DMS53 treated with DMSO at 0.1 percent for 48 hours (cell line): ENCODE measurements at regions not wholly inside any gene's neighbourhood (a gene's known extent, or its start where the extent isn't known, plus 50 kb on each side); places are given as distances from the start of the nearest gene placed in this dataset.
"Not testable (repeated sequence)": the region's sequence is repeated elsewhere in the genome, so short reads cannot be mapped to it uniquely, and the experiment has no call there.

Experiments
- DNase-seq: peaks from one replicate; lab custom pipeline; 2025; ENCODE audit not compliant: unreplicated experiment; lab: John Stamatoyannopoulos, UW

DNA sequence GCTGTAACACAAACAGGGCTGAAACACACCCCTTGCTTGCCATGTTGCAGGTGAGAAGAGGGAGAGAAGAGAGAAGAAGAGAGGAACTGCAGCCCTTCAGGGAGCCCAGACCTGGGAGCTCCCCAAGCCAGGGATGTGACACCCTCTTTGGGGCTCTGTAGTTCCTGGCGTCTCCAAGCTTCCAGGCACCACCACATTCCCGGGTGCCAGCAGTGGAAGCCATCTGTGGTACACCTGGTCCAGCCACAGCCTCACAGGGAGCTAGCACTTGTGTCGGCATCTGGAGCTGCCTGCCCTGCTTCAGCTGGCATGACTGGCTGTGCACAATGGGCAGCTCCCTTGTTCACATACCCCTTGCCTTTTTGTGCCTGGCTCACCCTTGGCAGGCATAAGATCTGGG lies 182.1 kb downstream of the DEPDC1B start:
- DNase-seq = no peak

DNA sequence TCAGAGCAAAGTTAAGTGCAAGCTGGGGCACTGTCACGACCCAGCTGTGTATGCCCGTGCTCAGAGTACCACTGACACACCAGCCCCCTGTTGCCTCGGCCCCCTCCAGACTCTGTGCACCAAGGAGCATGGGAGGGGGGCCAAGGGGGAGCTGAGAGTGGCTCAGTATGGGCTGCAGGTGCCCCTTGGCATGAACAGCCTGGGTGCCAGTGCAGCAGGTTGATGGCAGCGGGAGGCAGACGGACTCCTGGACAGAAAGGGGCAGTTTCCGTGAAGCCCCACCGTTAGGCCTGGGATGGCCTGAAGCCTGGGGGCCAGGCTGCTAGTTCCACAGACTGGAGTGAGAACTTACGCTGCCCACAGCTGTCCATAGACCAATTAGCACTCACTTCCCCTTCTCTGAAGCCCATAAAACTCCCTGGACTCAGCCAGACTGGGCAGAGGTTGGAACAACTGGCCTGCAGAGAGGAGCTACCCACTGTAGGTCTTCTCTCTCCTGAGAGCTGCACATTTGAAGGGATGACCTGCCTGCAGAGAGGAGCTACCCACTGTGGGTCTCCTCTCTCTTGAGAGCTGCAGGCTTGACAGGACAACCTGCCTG lies 182.8 kb downstream of the DEPDC1B start:
- DNase-seq = no peak

GRCh38 chr5:60516688-60517087 lies 183.3 kb downstream of the DEPDC1B start:
- DNase-seq = no peak

DNA sequence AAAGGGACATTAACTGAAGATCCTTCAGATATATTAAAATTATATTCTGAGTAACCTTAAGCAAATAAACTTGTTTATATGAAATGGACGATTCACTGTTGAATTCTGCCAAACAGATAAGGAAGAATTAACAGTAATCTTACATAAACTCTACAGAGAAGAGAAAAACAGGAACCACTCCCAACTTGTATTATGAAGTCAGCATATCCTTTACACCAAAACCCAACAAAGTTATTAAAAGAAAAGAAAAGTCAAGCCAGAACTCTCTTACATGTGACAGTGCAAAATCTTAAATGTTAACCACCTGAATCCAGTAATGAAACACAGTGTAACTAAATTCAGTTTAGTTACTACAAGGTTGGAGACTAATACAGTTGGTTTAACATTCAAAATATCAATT lies 185.8 kb downstream of the DEPDC1B start:
- no peak for DNase-seq

DNA sequence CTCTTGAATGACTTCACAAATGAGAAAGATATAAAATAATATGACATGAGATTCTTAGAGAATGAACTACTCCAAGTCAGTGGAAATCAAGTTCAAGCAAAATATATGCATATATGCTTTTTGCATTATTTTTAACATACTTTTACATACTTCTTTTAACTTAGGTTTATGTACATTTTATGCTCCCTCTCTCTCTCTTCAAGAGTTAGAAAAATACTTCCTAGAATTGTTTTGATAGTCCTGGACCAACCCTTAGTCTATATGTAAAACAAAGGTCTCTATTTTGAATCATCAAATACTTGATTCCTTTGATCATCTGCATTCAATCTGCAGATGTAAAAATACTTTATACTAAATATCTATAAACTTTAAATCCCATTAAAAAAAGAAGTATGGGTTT lies 187.8 kb downstream of the DEPDC1B start:
- DNase-seq = no peak

DNA sequence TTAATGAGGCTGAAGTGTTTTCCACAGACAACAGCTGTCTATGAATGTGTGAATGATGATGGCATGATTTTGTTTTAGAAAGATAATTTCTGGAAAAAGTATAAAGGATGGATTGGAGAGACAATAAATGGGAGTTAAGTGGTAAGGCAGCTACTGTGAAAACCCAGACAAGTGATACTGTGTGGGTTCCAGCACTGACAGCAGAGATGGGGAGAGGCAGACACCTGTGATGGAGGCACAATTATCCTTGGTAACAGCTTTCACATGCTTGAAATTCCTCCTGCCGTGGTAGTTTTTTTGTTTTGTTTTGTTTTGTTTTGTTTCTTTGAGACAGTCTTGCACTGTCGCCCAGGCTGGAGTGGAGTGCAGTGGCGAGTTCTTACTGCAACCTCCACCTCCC lies 189.3 kb downstream of the DEPDC1B start:
- no peak for DNase-seq

GRCh38 chr5:60510049-60510448 lies 189.9 kb downstream of the DEPDC1B start:
- DNase-seq = no peak

DNA sequence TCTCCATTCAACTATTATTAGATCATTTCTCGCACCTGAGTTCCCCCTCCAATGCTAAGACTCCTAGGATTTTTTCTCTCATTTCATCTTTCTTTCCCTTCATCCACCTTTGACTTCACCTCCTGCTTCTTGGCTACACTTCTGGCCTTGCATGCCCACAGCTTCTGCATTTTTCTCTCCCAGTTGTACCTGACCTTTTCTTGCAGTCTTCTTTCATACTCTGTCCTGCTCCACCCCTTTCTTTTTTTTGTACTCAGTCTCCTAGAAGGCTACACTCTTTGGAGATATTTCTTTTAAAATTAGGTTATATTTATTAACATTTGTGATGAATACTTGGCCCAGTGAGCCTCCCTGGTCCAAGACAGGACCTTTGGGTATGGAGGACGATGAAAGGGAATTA lies 190.4 kb downstream of the DEPDC1B start:
- no peak for DNase-seq

DNA sequence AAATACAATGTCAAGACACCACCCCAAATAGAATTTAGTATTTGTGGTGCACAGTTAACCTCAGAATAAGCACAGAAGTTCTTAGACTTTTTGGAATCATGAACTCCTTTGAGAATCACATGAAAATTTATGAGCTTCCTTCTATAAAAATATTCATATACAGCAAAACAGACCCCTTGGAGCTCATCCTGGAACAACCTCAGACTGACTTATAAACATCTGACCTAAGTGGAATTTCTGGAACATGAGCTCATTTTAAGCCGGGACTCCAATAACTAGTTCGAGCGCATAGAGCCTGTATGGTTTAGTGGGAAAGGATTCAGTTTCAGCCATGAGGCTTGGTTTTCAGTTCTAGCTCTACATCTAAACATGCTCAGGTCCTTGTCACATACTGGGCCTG lies 192.3 kb downstream of the DEPDC1B start:
- no peak for DNase-seq

- no peak for DNase-seq
Measured at GRCh38 chr5:60505373-60506171, 194.4 kb downstream of the DEPDC1B start.

- DNase-seq = no peak
Measured at GRCh38 chr5:60504342-60504741, 195.6 kb downstream of the DEPDC1B start.

GRCh38 chr5:60503771-60504170 lies 196.2 kb downstream of the DEPDC1B start:
- no peak for DNase-seq

DNA sequence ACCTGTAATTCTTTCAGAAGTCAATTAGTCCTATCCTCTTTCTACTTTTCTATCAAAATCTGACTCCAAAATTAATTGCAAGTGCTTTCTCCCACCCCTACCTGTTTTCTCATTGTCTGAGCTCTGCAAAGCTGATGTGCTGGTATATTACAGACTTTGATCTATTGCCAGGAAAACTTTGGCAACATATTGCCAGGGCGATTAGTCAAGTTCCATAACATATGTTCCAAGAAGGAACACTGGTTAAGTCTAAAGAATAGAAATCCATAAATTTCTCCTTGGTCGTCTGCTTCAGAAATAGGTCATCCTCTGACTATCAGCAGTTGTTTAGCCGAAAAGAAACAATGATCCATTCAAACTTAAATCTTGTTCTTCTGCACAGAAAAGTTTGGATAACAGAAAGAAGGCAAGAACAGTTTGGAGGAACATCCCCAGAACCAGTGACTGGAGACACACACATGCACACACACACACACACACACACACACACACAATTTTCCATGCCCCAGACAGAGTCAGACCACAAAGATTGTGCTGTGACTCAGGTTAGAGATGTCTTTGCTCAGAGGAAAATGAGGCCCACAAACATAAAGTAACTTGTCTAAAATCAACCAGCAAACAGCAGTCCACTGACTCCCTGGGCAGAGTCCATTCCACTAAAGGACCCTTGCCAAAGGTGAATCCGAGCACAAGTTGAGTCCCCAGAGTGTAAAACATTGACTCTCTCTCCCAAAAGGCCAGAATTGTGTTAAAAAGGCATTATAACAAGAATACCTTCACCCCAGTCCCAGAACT lies 202.1 kb downstream of the DEPDC1B start:
- DNase-seq = no peak

DNA sequence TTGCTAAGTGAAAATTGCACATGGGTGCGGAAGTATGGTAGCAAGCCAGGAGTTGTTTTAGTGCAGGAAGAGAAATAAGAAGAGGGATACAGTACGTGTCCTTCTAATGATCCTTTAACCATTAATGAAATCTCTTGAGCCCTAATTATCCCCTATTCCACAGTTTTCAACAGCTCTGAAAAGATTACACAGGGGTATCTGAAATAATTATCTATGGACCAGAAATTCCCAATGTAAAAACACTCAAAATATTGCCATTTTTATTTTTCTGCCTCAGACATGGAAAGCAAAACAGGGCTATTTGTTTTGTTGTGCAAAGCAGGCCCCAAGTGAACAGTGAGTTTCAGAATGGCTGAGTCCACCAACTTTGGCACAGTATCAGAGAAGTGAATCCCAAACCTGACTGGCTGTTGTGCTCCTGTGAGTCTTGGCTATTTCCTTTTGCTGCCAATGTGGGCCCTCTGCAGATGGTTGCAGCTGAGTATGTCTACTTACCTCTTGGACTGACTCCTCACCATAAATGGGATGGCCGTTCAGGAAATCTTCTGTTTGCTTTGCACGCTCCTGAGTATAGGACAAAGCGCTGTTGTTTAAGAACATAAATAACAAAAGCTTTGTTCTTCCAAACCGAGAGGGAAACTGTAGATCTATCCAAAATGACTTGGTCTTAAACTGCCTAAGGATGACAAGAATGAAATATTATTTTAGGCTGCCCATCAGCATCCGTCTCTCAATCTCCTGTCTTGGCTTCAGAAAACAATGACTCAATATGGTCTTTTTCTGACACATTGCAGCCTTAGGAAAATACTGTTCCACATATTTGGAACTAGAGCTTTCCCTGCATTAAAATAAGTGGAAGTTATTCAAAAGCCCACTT lies 204.1 kb downstream of the DEPDC1B start:
- peak; percentile 45 for DNase-seq

DNA sequence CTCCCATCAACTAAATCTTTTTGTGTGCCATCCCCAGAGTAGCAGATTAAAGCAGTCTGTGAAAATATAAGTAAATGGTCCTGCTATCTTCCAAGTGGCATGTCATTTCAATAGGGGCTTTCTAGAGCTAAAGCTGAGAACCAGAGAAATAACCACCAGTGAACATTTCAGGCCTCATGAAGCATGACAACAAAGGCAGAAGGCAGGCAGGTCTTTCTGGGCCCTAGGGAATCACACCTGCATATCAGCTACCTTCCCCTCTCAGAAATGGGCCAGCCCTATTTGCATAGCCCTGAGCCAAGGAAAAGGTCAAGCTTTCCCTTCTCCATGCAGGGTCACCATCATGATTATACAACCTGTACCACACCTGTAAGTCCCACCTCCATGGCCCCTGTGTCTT lies 205.3 kb downstream of the DEPDC1B start:
- DNase-seq = no peak

DNA sequence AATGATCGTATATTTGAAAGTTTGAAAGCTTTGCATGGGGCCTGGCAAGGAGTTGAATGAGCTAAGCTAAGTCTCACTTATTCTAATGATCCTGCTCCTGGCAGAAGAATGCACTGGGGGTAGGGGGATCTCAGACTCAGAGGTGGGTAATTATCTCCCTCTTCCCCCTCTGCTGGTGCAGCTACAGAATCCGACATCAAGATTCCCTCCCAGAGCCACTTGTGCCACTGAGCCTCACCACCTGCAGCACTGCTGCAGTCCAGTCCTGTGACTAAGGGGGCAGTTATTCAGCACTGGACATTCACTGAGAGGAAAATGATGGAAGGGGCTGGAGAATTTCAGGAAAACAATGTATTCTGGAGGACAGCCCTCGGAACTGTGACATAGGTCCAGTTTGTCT lies 205.8 kb downstream of the DEPDC1B start:
- DNase-seq = no peak

DNA sequence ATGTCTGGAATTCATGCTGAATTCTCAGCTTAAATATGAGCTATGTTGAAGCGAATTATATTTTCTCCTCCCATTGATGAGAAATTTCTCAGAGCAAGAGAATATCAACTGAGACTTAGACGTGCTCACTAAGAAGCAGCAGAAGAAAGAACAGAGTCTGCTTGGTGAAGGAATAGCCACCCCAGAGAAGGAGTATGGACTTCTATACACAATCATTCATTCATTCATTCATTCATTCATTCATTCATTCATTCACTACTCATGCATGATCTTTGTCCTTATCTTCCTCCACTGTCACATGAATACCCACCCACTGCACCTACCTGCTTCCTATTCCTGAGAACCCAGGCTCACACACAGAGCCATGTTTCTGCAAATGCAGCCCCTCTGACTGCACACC lies 206.6 kb downstream of the DEPDC1B start:
- DNase-seq = no peak

GRCh38 chr5:60492958-60493357 lies 207.0 kb downstream of the DEPDC1B start:
- DNase-seq = no peak

DNA sequence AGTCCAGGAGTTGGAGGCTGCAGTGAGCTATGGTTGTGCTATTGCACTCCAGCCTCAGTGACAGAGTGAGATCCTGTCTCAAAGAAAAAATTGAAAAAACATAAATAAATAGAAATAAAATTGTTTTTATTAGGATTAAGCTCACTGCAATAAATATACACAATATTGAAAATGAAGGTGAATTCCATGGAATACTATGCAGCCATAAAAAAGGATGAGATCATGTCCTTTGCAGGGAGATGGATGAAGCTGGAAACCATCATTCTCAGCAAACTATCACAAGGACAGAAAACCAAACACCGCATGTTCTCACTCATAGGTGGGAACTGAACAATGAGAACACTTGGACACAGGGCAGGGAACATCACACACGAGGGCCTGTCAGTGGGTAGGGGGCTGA lies 207.6 kb downstream of the DEPDC1B start:
- DNase-seq = not testable (repeated sequence)

- DNase-seq = no peak
Measured at GRCh38 chr5:60490597-60491166, 209.3 kb downstream of the DEPDC1B start.

GRCh38 chr5:60489856-60490255 lies 210.1 kb downstream of the DEPDC1B start:
- DNase-seq = no peak
